Muscle layer of colon (tissue), 2 donors: ENCODE measurements at regions not wholly inside any gene's neighbourhood (a gene's known extent, or its start where the extent isn't known, plus 50 kb on each side); places are given as distances from the start of the nearest gene placed in this dataset.

Source experiments
- H3K27ac ChIP-seq: one replicate; pipeline ENCODE4 v1.7.0; 2013; ENCODE audit warnings: low read depth, mild to moderate bottlenecking, low read length, moderate library complexity
- H3K27me3 ChIP-seq, 2 donors: one replicate each; pipeline ENCODE4 v1.7.0; 2013; ENCODE audit warnings: low read length in 2 of 2, mild to moderate bottlenecking in 2 of 2; ENCODE audit not compliant: insufficient read depth in 2 of 2, control insufficient read depth in 1 of 2
- H3K36me3 ChIP-seq: one replicate; pipeline ENCODE4 v1.7.0; 2013; ENCODE audit warnings: mild to moderate bottlenecking, low read length; ENCODE audit not compliant: insufficient read depth
- H3K4me1 ChIP-seq: one replicate; pipeline ENCODE4 v1.7.0; 2013; ENCODE audit warnings: mild to moderate bottlenecking, low read length; ENCODE audit not compliant: insufficient read depth
- H3K4me3 ChIP-seq, 2 donors: one replicate each; pipeline ENCODE4 v1.7.0; 2013; ENCODE audit warnings: low read length in 2 of 2, low read depth in 1 of 2, mild to moderate bottlenecking in 1 of 2, moderate library complexity in 1 of 2
- H3K9ac ChIP-seq: one replicate; pipeline ENCODE4 v1.7.0; 2013; ENCODE audit warnings: low read length
- H3K9me3 ChIP-seq: one replicate; pipeline ENCODE4 v1.7.0; 2013; ENCODE audit warnings: mild to moderate bottlenecking, low read length
- donor health status: abdominal sarcoma.
- donor health status: Adenocarcinoma of cecum.

GRCh38 chr1:117689997-117690625, 84.3 kb downstream of the TENT5C start:
- Histone ChIP-seq H3K36me3 (no peaks in the 10 kb centered on the region), H3K9ac (no peak overlapping the region), H3K27me3 (no peaks in the 10 kb centered on the region), H3K4me3 (no peak overlapping the region), H3K4me1 (peaks cover 22% of the 10 kb centered on the region), H3K9me3 (no peaks in the 10 kb centered on the region), H3K27ac (no peak overlapping the region)

GRCh38 chr1:117691942-117692341, 86.1 kb downstream of the TENT5C start:
- no peaks in the 10 kb centered on the region for H3K27me3 ChIP-seq

GRCh38 chr1:117694543-117694942, 88.7 kb downstream of the TENT5C start:
- Histone ChIP-seq H3K27ac (no peak overlapping the region), H3K4me3 (no peak overlapping the region), H3K4me1 (peaks cover 26% of the 10 kb centered on the region), H3K9ac (no peak overlapping the region), H3K9me3 (no peaks in the 10 kb centered on the region), H3K36me3 (no peaks in the 10 kb centered on the region), H3K27me3 (no peaks in the 10 kb centered on the region)

More at GRCh38 chr1:117691942-117692341, 86.1 kb downstream of the TENT5C start:
- Histone ChIP-seq H3K4me1 (peaks cover 22% of the 10 kb centered on the region), H3K9me3 (no peaks in the 10 kb centered on the region), H3K9ac (no peak overlapping the region), H3K36me3 (no peaks in the 10 kb centered on the region), H3K4me3 (no peak overlapping the region), H3K27ac (no peak overlapping the region)

- Histone ChIP-seq H3K9me3 (no peaks in the 10 kb centered on the region), H3K9ac (no peak overlapping the region), H3K27ac (peak overlapping the region; percentile 88), H3K36me3 (no peaks in the 10 kb centered on the region), H3K4me1 (peaks cover 20% of the 10 kb centered on the region), H3K27me3 (no peaks in the 10 kb centered on the region), H3K4me3 (peak overlapping the region; percentile 11 to 33)
Measured at GRCh38 chr1:117695796-117696490, 90.1 kb downstream of the TENT5C start.

GRCh38 chr1:117696561-117696960, 90.7 kb downstream of the TENT5C start:
- H3K4me1 ChIP-seq, result peaks cover 19% of the 10 kb centered on the region

GRCh38 chr1:117697220-117697781, 91.5 kb downstream of the TENT5C start:
- Histone ChIP-seq H3K27me3 (no peaks in the 10 kb centered on the region), H3K4me3 (no peak overlapping the region), H3K36me3 (no peaks in the 10 kb centered on the region), H3K9ac (no peak overlapping the region), H3K4me1 (peaks cover 19% of the 10 kb centered on the region), H3K27ac (peak overlapping the region; percentile 36), H3K9me3 (no peaks in the 10 kb centered on the region)

More at GRCh38 chr1:117696561-117696960, 90.7 kb downstream of the TENT5C start:
- H3K27ac ChIP-seq, result peak overlapping the region; percentile 88
- H3K36me3 ChIP-seq, result no peaks in the 10 kb centered on the region
- H3K27me3 ChIP-seq, result no peaks in the 10 kb centered on the region
- no peaks in the 10 kb centered on the region for H3K9me3 ChIP-seq
- H3K4me3 ChIP-seq, result no peak overlapping the region
- H3K9ac ChIP-seq, result no peak overlapping the region

- Histone ChIP-seq H3K9ac (no peak overlapping the region), H3K36me3 (no peaks in the 10 kb centered on the region), H3K27me3 (no peaks in the 10 kb centered on the region), H3K4me1 (peaks cover 19% of the 10 kb centered on the region), H3K27ac (no peak overlapping the region), H3K4me3 (no peak overlapping the region), H3K9me3 (no peaks in the 10 kb centered on the region)
Measured at GRCh38 chr1:117698398-117699160, 92.7 kb downstream of the TENT5C start.

GRCh38 chr1:117699953-117700352, 94.1 kb downstream of the TENT5C start:
- Histone ChIP-seq H3K36me3 (no peaks in the 10 kb centered on the region), H3K27ac (no peak overlapping the region), H3K4me3 (no peak overlapping the region), H3K9me3 (no peaks in the 10 kb centered on the region), H3K27me3 (no peaks in the 10 kb centered on the region), H3K4me1 (peaks cover 19% of the 10 kb centered on the region), H3K9ac (no peak overlapping the region)

GRCh38 chr1:117702654-117703053, 96.8 kb downstream of the TENT5C start:
- Histone ChIP-seq H3K9ac (no peak overlapping the region), H3K27ac (no peak overlapping the region), H3K9me3 (no peaks in the 10 kb centered on the region), H3K4me3 (no peak overlapping the region), H3K36me3 (no peaks in the 10 kb centered on the region), H3K4me1 (no peaks in the 10 kb centered on the region), H3K27me3 (no peaks in the 10 kb centered on the region)

- Histone ChIP-seq H3K27me3 (no peaks in the 10 kb centered on the region), H3K9me3 (no peaks in the 10 kb centered on the region), H3K9ac (no peak overlapping the region), H3K4me3 (no peak overlapping the region), H3K27ac (no peak overlapping the region), H3K36me3 (no peaks in the 10 kb centered on the region), H3K4me1 (peaks cover 22% of the 10 kb centered on the region)
Measured at GRCh38 chr1:117707371-117707770, 101.5 kb downstream of the TENT5C start.
